GM12878 (cell line): ENCODE measurements at regions not wholly inside any gene's neighbourhood (a gene's known extent, or its start where the extent isn't known, plus 50 kb on each side); places are given as distances from the start of the nearest gene placed in this dataset.

Source experiments
- ATAC-seq: fragments of 200-7000 bp; cut with Tn5 transposase; 3 replicates; pipeline ENCODE4 v1.9.1; 2020; ENCODE audit warnings: mild to moderate bottlenecking, moderate library complexity
- BruUV-seq: library from RNA; stranded (reverse); fragments of 400-500 nt; replicated peaks from 2 replicates; lab custom pipeline; 2021; lab: Mats Ljungman, UMichigan
- CTCF ChIA-PET: fragments of 300-600 bp; sonication (Branson Sonifier 250); formaldehyde crosslinking; extraction: SDS; loops from one replicate; lab custom pipeline; 2021; ENCODE audit warnings: inconsistent platforms; lab: Yijun Ruan, JAX
- POLR2A ChIA-PET: fragments of 350-600 bp; formaldehyde crosslinking; extraction: SDS; loops from one replicate; lab custom pipeline; 2021; ENCODE audit warnings: inconsistent platforms; lab: Charles Lee
- RAD21 ChIA-PET: fragments of 300-600 bp; sonication (Branson Sonifier 250); formaldehyde crosslinking; loops from one replicate; lab custom pipeline; 2023; ENCODE audit warnings: antibody characterized with exemption; ENCODE audit not compliant: unreplicated experiment; lab: Charles Lee
- SMC1A ChIA-PET: fragments of 300-600 bp; sonication (Branson Sonifier 250); formaldehyde crosslinking; loops from one replicate; lab custom pipeline; 2023; ENCODE audit not compliant: unreplicated experiment, uncharacterized antibody; lab: Charles Lee
- DNase-seq: peaks from one replicate; pipeline ENCODE4 v3.0.0-alpha.2; 2011; ENCODE audit warnings: low read depth, low spot score
- FAIRE-seq: peaks from 3 replicates; lab custom pipeline; 2011; peaks lifted over from hg19 to GRCh38; lab: Jason Lieb, UNC
- H2AFZ ChIP-seq: 2 replicates; pipeline ENCODE4 v1.6.0; 2011; ENCODE audit warnings: low read depth, low read length, control low read depth; ENCODE audit not compliant: control insufficient read depth
- H3K27ac ChIP-seq: 2 replicates; pipeline ENCODE4 v1.5.1; 2011; ENCODE audit warnings: control low read depth; ENCODE audit not compliant: control insufficient read depth, insufficient read depth
- H3K27me3 ChIP-seq, 2 experiments: replicated peaks in 1 of 2; 2 replicates each; pipeline versions ENCODE4 v1.6.0 to v1.6.1; 2011; ENCODE audit warnings: low read length in 1 of 2; ENCODE audit not compliant: control insufficient read depth in 2 of 2, insufficient read depth in 2 of 2
- H3K36me3 ChIP-seq, 2 experiments: 2 replicates each; pipeline ENCODE4 v1.5.1; 2011; ENCODE audit warnings: low read length in 1 of 2; ENCODE audit not compliant: control insufficient read depth in 2 of 2, insufficient read depth in 2 of 2
- H3K4me1 ChIP-seq: 2 replicates; pipeline ENCODE4 v1.6.1; 2011; ENCODE audit warnings: mild to moderate bottlenecking, low read length, moderate library complexity, mixed read lengths; ENCODE audit not compliant: control insufficient read depth, insufficient read depth
- H3K4me2 ChIP-seq: 2 replicates; pipeline ENCODE4 v1.6.0; 2011; ENCODE audit warnings: control low read depth; ENCODE audit not compliant: control insufficient read depth, insufficient read depth
- H3K4me3 ChIP-seq: fragments of 200-600 bp; sonication (generic); 2 replicates; pipeline ENCODE4 v1.5.1; 2016
- H3K79me2 ChIP-seq: 2 replicates; pipeline ENCODE4 v1.6.0; 2011; ENCODE audit warnings: low read length; ENCODE audit not compliant: control insufficient read depth, insufficient read depth
- H3K9ac ChIP-seq: 2 replicates; pipeline ENCODE4 v1.8.0; 2011; ENCODE audit warnings: low read length, control low read depth, mixed read lengths; ENCODE audit not compliant: control insufficient read depth, insufficient read depth
- H3K9me3 ChIP-seq: replicated peaks from 3 replicates; pipeline ENCODE4 v1.5.1; 2011; ENCODE audit warnings: mild to moderate bottlenecking, low read length; ENCODE audit not compliant: control insufficient read depth, insufficient read depth
- H4K20me1 ChIP-seq: 2 replicates; pipeline ENCODE4 v1.6.0; 2011; ENCODE audit not compliant: control insufficient read depth, insufficient read depth
- BACH1 ChIP-seq: fragments of 450-650 bp; IDR thresholded peaks from 2 replicates; pipeline ENCODE4 v1.6.1; 2017; ENCODE audit warnings: mild to moderate bottlenecking, borderline replicate concordance
- CEBPB ChIP-seq, 2 experiments: fragments of 150-350 bp in 1 of 2; IDR thresholded peaks; 2 replicates each; pipeline ENCODE4 v1.6.1; 2012 to 2014; ENCODE audit warnings: low read depth in 2 of 2, low read length in 2 of 2, borderline replicate concordance in 1 of 2, inconsistent platforms in 1 of 2
- CHD1 ChIP-seq: IDR thresholded peaks from 2 replicates; pipeline ENCODE4 v1.6.1; 2012; ENCODE audit warnings: low read depth, low read length, improper control_type of control experiment
- MTA2 ChIP-seq: fragments of 450-650 bp; IDR thresholded peaks from 2 replicates; pipeline ENCODE4 v1.6.1; 2016; ENCODE audit warnings: low read depth, mild to moderate bottlenecking, moderate library complexity
- NR2C1 ChIP-seq: fragments of 450-650 bp; IDR thresholded peaks from 2 replicates; pipeline ENCODE4 v1.6.1; 2017; ENCODE audit warnings: antibody characterized with exemption, mild to moderate bottlenecking, moderate library complexity
- NRF1 ChIP-seq: conservative IDR thresholded peaks from 2 replicates; pipeline ENCODE4 v1.6.1; 2011; ENCODE audit warnings: mild to moderate bottlenecking, low read depth, low read length, improper control_type of control experiment
- PAX8 ChIP-seq: fragments of 450-650 bp; IDR thresholded peaks from 2 replicates; pipeline ENCODE4 v1.6.1; 2017; ENCODE audit warnings: mild to moderate bottlenecking, moderate library complexity
- SIX5 ChIP-seq: IDR thresholded peaks from 2 replicates; pipeline ENCODE4 v1.6.1; 2011; ENCODE audit warnings: mild to moderate bottlenecking, low read depth, low read length, moderate library complexity; ENCODE audit not compliant: severe bottlenecking
- SMAD5 ChIP-seq: IDR thresholded peaks from 2 replicates; pipeline ENCODE4 v1.6.1; 2016; ENCODE audit warnings: antibody characterized with exemption, low read depth
- SP1 ChIP-seq: IDR thresholded peaks from one replicate; pipeline ENCODE4 v1.6.1; 2011; ENCODE audit warnings: low read depth, low read length
- SREBF1 ChIP-seq: IDR thresholded peaks from 2 replicates; pipeline ENCODE4 v1.6.1; 2012; ENCODE audit warnings: mild to moderate bottlenecking, low read length
- SREBF2 ChIP-seq: IDR thresholded peaks from 2 replicates; pipeline ENCODE4 v1.6.1; 2012; ENCODE audit warnings: mild to moderate bottlenecking, low read length
- SRF ChIP-seq, 2 experiments: IDR thresholded peaks; 2 replicates each; pipeline ENCODE4 v1.6.1; 2011; ENCODE audit warnings: low read depth in 2 of 2, low read length in 2 of 2, mild to moderate bottlenecking in 1 of 2, moderate library complexity in 1 of 2
- TCF12 ChIP-seq: IDR thresholded peaks from 2 replicates; pipeline ENCODE4 v1.6.1; 2011; ENCODE audit warnings: low read depth, mild to moderate bottlenecking, low read length
- ZNF207 ChIP-seq: fragments of 450-650 bp; IDR thresholded peaks from 2 replicates; pipeline ENCODE4 v1.6.1; 2014; ENCODE audit warnings: antibody characterized with exemption, mild to moderate bottlenecking, borderline replicate concordance
- ZNF24 ChIP-seq: fragments of 450-650 bp; IDR thresholded peaks from 2 replicates; pipeline ENCODE4 v1.6.1; 2017; ENCODE audit warnings: antibody characterized with exemption, mild to moderate bottlenecking
- ZNF622 ChIP-seq: fragments of 450-650 bp; IDR thresholded peaks from 2 replicates; pipeline ENCODE4 v1.6.1; 2017; ENCODE audit warnings: mild to moderate bottlenecking, inconsistent platforms
- in situ Hi-C: fragments of 300-500 bp; cut with MboI; formaldehyde crosslinking; loops from 9 replicates; pipeline ENCODE4 v1.14.3; 2018; ENCODE audit warnings: mixed read lengths
- intact Hi-C: fragments of 100-400 bp; cut with micrococcal nuclease; formaldehyde crosslinking; loops from one replicate; pipeline ENCODE4 v1.14.2; 2022; ENCODE audit not compliant: unreplicated experiment
- TF ChIP-seq, protein P1 (sequence below): IDR thresholded peaks from 2 replicates; pipeline ENCODE4 v1.6.1; 2012; ENCODE audit warnings: low read length, inconsistent platforms
- TF ChIP-seq, protein P2 (sequence below): fragments of 450-650 bp; IDR thresholded peaks from 2 replicates; pipeline ENCODE4 v1.6.1; 2017; ENCODE audit warnings: mild to moderate bottlenecking, moderate library complexity
- TF ChIP-seq, protein P3 (sequence below): fragments of 450-650 bp; IDR thresholded peaks from 2 replicates; pipeline ENCODE4 v1.6.1; 2016; ENCODE audit warnings: mild to moderate bottlenecking

DNA sequence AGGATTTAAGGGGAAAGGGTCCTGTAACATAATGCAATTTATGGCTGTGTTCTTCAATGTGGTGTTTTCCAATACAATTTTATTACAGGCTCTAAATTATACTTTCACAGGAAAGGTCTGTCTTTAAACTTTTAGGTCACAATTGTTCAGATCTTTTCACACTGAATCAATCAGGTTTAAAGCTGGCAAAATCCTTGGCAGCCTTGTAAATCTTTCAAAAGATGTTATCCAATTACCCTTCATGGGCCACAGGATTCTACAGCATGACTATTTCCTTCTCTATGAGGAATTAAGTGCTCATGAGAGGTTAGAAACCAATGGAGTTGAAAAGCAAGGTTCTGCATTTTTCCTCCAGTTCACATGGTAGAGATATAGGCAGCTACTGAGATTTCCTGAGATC is 211.5 kb upstream of the MIR17HG start:
- H3K27me3 ChIP-seq = no peaks in the 10 kb centered on the region
- H3K9me3 ChIP-seq = no peaks in the 10 kb centered on the region
- BruUV-seq = no TSS peak
- no peaks in the 10 kb centered on the region for H4K20me1 ChIP-seq
- intact Hi-C loops (loop anchor here (2.0 kb wide), 2 partner anchors 51 to 111 kb away; no protein-coding TSS in a partner anchor), in situ Hi-C loops (no loop called here)
- ATAC-seq (no peak), FAIRE-seq (no peak), DNase-seq (no peak)
- ChIA-PET POLR2A (no interaction called here), CTCF (interaction anchor here (0.7 to 3.1 kb wide), 14 partner anchors 8 to 275 kb away, joined by 3 to 15 read pairs (median 4); no protein-coding TSS in a partner anchor), SMC1A (interaction anchor here (1.0 to 3.1 kb wide), 8 partner anchors 7 to 270 kb away, joined by 3 to 19 read pairs (median 6); no protein-coding TSS in a partner anchor), RAD21 (interaction anchor here (0.6 to 1.9 kb wide), 2 partner anchors 112 to 156 kb away, joined by 4 to 6 read pairs; no protein-coding TSS in a partner anchor)
- H3K27ac ChIP-seq = no peak overlapping the region
- no peaks in the 10 kb centered on the region for H3K79me2 ChIP-seq
- H3K9ac ChIP-seq = no peak overlapping the region
- H2AFZ ChIP-seq = no peak overlapping the region
- H3K4me1 ChIP-seq = no peaks in the 10 kb centered on the region
- H3K36me3 ChIP-seq = no peaks in the 10 kb centered on the region
- no peak overlapping the region for H3K4me3 ChIP-seq
- no peak overlapping the region for H3K4me2 ChIP-seq
- TF ChIP-seq PAX8 = no peak
- TF ChIP-seq, protein P1, sequence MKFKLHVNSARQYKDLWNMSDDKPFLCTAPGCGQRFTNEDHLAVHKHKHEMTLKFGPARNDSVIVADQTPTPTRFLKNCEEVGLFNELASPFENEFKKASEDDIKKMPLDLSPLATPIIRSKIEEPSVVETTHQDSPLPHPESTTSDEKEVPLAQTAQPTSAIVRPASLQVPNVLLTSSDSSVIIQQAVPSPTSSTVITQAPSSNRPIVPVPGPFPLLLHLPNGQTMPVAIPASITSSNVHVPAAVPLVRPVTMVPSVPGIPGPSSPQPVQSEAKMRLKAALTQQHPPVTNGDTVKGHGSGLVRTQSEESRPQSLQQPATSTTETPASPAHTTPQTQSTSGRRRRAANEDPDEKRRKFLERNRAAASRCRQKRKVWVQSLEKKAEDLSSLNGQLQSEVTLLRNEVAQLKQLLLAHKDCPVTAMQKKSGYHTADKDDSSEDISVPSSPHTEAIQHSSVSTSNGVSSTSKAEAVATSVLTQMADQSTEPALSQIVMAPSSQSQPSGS = no peak
- TF ChIP-seq ZNF24 = no peak
- TF ChIP-seq SMAD5 = no peak
- TF ChIP-seq NR2C1 = no peak
- no peak for TF ChIP-seq SIX5
- no peak for TF ChIP-seq SREBF2
- no peak for TF ChIP-seq SP1
- no peak for TF ChIP-seq TCF12
- TF ChIP-seq CHD1 = no peak
- TF ChIP-seq, protein P2, sequence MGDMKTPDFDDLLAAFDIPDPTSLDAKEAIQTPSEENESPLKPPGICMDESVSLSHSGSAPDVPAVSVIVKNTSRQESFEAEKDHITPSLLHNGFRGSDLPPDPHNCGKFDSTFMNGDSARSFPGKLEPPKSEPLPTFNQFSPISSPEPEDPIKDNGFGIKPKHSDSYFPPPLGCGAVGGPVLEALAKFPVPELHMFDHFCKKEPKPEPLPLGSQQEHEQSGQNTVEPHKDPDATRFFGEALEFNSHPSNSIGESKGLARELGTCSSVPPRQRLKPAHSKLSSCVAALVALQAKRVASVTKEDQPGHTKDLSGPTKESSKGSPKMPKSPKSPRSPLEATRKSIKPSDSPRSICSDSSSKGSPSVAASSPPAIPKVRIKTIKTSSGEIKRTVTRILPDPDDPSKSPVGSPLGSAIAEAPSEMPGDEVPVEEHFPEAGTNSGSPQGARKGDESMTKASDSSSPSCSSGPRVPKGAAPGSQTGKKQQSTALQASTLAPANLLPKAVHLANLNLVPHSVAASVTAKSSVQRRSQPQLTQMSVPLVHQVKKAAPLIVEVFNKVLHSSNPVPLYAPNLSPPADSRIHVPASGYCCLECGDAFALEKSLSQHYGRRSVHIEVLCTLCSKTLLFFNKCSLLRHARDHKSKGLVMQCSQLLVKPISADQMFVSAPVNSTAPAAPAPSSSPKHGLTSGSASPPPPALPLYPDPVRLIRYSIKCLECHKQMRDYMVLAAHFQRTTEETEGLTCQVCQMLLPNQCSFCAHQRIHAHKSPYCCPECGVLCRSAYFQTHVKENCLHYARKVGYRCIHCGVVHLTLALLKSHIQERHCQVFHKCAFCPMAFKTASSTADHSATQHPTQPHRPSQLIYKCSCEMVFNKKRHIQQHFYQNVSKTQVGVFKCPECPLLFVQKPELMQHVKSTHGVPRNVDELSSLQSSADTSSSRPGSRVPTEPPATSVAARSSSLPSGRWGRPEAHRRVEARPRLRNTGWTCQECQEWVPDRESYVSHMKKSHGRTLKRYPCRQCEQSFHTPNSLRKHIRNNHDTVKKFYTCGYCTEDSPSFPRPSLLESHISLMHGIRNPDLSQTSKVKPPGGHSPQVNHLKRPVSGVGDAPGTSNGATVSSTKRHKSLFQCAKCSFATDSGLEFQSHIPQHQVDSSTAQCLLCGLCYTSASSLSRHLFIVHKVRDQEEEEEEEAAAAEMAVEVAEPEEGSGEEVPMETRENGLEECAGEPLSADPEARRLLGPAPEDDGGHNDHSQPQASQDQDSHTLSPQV = no peak
- no peak for TF ChIP-seq MTA2
- no peak for TF ChIP-seq SRF (IDR thresholded peaks at IDR 0.05; ENCODE audit: low read depth in 2 of 2, low read length in 2 of 2)
- TF ChIP-seq, protein P3, sequence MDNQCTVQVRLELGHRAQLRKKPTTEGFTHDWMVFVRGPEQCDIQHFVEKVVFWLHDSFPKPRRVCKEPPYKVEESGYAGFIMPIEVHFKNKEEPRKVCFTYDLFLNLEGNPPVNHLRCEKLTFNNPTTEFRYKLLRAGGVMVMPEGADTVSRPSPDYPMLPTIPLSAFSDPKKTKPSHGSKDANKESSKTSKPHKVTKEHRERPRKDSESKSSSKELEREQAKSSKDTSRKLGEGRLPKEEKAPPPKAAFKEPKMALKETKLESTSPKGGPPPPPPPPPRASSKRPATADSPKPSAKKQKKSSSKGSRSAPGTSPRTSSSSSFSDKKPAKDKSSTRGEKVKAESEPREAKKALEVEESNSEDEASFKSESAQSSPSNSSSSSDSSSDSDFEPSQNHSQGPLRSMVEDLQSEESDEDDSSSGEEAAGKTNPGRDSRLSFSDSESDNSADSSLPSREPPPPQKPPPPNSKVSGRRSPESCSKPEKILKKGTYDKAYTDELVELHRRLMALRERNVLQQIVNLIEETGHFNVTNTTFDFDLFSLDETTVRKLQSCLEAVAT = no peak
- TF ChIP-seq CEBPB (IDR thresholded peaks at IDR 0.05; ENCODE audit: borderline replicate concordance in 1 of 2, low read depth in 2 of 2, low read length in 2 of 2) = no peak
- TF ChIP-seq SREBF1 = no peak
- TF ChIP-seq NRF1 = no peak
- TF ChIP-seq ZNF622 = no peak
- no peak for TF ChIP-seq BACH1
- TF ChIP-seq ZNF207 = no peak
